Fibroblast of lung (primary cell): ENCODE measurements at regions not wholly inside any gene's neighbourhood (a gene's known extent, or its start where the extent isn't known, plus 50 kb on each side); places are given as distances from the start of the nearest gene placed in this dataset.

Experiments used
- DNase-seq, 2 donors: peaks; one replicate each; pipeline versions ENCODE4 v3.0.0 to v3.0.0-alpha.2; 2010; ENCODE audit warnings: low read depth in 2 of 2
- H2AFZ ChIP-seq: 2 replicates; pipeline ENCODE4 v1.5.1; 2012; ENCODE audit warnings: low read length, control low read depth, inconsistent platforms
- H3K27ac ChIP-seq: 2 replicates; pipeline ENCODE4 v1.5.1; 2011; ENCODE audit warnings: low read length, control low read depth; ENCODE audit not compliant: insufficient read depth
- H3K27me3 ChIP-seq: 2 replicates; pipeline ENCODE4 v1.5.1; 2011; ENCODE audit warnings: mild to moderate bottlenecking, low read length; ENCODE audit not compliant: control insufficient read depth, insufficient read depth
- H3K36me3 ChIP-seq: 2 replicates; pipeline ENCODE4 v1.5.1; 2011; ENCODE audit warnings: low read length; ENCODE audit not compliant: control insufficient read depth, insufficient read depth
- H3K4me1 ChIP-seq: 2 replicates; pipeline ENCODE4 v1.5.1; 2011; ENCODE audit warnings: low read length; ENCODE audit not compliant: control insufficient read depth, insufficient read depth; ENCODE audit errors: extremely low read depth
- H3K4me2 ChIP-seq: 2 replicates; pipeline ENCODE4 v1.5.1; 2011; ENCODE audit warnings: low read length, control low read depth; ENCODE audit not compliant: insufficient read depth; ENCODE audit errors: extremely low read depth
- H3K4me3 ChIP-seq, 4 experiments: fragments of 200-600 bp in 1 of 4; sonication (generic) in 1 of 4; replicated peaks in 1 of 4; 2 replicates each; pipeline ENCODE4 v1.5.1; 2011 to 2016; ENCODE audit warnings: low read length in 4 of 4, low read depth in 3 of 4, mild to moderate bottlenecking in 3 of 4, control low read depth in 2 of 4, inconsistent platforms in 1 of 4, mixed read lengths in 1 of 4; ENCODE audit not compliant: insufficient read depth in 1 of 4; ENCODE audit errors: control extremely low read depth in 1 of 4
- H3K79me2 ChIP-seq: 2 replicates; pipeline ENCODE4 v1.5.1; 2012; ENCODE audit warnings: mild to moderate bottlenecking, low read length, inconsistent platforms; ENCODE audit not compliant: control insufficient read depth, insufficient read depth
- H3K9ac ChIP-seq: 2 replicates; pipeline ENCODE4 v1.5.1; 2011; ENCODE audit warnings: mild to moderate bottlenecking, low read length, control low read depth; ENCODE audit not compliant: insufficient read depth
- H3K9me3 ChIP-seq: 2 replicates; pipeline ENCODE4 v1.5.1; 2012; ENCODE audit warnings: low read depth, low read length; ENCODE audit not compliant: control insufficient read depth, insufficient read depth
- H4K20me1 ChIP-seq: 2 replicates; pipeline ENCODE4 v1.5.1; 2011; ENCODE audit warnings: low read length; ENCODE audit not compliant: control insufficient read depth, insufficient read depth; ENCODE audit errors: extremely low read depth
- EZH2 ChIP-seq: IDR thresholded peaks from 2 replicates; pipeline ENCODE4 v1.5.1; 2012; ENCODE audit warnings: low read length, control low read depth, mild to moderate bottlenecking; ENCODE audit errors: missing control alignments
- TF ChIP-seq, protein P1 (sequence below), 2 donors: IDR thresholded peaks in 1 of 2; conservative IDR thresholded peaks in 1 of 2; 1 replicate in 1 of 2; 2 replicates in 1 of 2; pipeline ENCODE4 v1.5.1; 2011 to 2012; ENCODE audit warnings: low read length in 2 of 2, control low read depth in 1 of 2, inconsistent platforms in 1 of 2, low read depth in 1 of 2, mild to moderate bottlenecking in 1 of 2

DNA sequence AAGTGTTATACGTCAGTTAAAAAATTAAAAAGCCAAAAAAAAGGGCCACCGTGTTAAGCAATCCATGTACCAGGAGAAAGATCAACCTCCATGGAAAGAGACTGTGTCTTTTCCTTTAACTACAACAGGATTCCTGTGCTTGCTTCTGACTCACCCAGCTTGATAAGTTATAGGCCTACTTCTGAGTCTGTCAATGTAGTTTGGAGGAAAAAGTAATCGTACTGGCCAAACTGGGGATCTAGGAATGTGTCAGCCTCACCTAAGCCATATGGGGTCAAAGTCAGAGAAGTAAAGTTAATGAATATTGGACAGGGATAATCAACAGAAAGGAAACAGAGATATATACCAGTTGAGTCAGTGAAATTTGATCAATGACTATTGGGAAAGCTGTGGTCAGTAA, 470.8 kb upstream of the SLIT2 start:
- DNase-seq, result peak in 1 of 2 donors; percentile 22

DNA sequence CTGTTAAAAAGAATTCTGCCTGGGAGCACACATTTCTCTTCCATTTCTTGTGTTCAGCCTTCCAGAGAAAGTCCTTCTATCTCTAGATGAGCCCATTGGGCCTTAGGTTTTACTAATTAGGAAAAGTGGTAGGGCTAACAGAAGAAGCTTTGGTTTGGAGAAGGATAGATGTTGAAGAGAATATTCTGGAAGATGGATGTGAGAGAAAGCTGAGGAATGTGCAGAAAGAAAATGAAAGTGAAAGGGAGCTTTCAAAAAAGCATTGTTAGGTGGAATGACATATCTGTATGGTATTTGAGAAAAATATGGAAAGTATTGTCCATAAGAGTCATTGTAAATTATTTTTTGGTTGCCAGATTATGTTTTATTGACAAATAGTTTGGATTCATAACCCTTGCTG, 474.8 kb upstream of the SLIT2 start:
- Histone ChIP-seq H3K27ac (no peak overlapping the region), H3K9me3 (no peaks in the 10 kb centered on the region), H3K27me3 (no peaks in the 10 kb centered on the region), H3K79me2 (no peaks in the 10 kb centered on the region), H3K4me2 (peak overlapping the region; percentile 73), H3K4me1 (peaks cover 4% of the 10 kb centered on the region), H4K20me1 (no peaks in the 10 kb centered on the region), H3K36me3 (no peaks in the 10 kb centered on the region), H3K9ac (no peak overlapping the region), H2AFZ (peak overlapping the region; percentile 50), H3K4me3 (peak overlapping the region in 1 of 4 experiments; percentile 35)
- peak; percentile 21 to 47 for DNase-seq
- TF ChIP-seq, protein P1, sequence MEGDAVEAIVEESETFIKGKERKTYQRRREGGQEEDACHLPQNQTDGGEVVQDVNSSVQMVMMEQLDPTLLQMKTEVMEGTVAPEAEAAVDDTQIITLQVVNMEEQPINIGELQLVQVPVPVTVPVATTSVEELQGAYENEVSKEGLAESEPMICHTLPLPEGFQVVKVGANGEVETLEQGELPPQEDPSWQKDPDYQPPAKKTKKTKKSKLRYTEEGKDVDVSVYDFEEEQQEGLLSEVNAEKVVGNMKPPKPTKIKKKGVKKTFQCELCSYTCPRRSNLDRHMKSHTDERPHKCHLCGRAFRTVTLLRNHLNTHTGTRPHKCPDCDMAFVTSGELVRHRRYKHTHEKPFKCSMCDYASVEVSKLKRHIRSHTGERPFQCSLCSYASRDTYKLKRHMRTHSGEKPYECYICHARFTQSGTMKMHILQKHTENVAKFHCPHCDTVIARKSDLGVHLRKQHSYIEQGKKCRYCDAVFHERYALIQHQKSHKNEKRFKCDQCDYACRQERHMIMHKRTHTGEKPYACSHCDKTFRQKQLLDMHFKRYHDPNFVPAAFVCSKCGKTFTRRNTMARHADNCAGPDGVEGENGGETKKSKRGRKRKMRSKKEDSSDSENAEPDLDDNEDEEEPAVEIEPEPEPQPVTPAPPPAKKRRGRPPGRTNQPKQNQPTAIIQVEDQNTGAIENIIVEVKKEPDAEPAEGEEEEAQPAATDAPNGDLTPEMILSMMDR (conservative IDR thresholded peaks at IDR 0.05 in 1 of 2, IDR thresholded peaks at IDR 0.05 in 1 of 2; ENCODE audit: low read depth in 1 of 2, low read length in 2 of 2), result no peak
- no peak for TF ChIP-seq EZH2

More for the DNA sequence above, 470.8 kb upstream of the SLIT2 start:
- no peak overlapping the region for H3K27ac ChIP-seq
- no peaks in the 10 kb centered on the region for H3K9me3 ChIP-seq
- H3K4me2 ChIP-seq, result no peak overlapping the region
- no peaks in the 10 kb centered on the region for H3K36me3 ChIP-seq
- no peak overlapping the region for H3K4me3 ChIP-seq
- no peaks in the 10 kb centered on the region for H4K20me1 ChIP-seq
- TF ChIP-seq EZH2, result no peak
- TF ChIP-seq, protein P1 (conservative IDR thresholded peaks at IDR 0.05 in 1 of 2, IDR thresholded peaks at IDR 0.05 in 1 of 2; ENCODE audit: low read depth in 1 of 2, low read length in 2 of 2), result no peak
- H3K27me3 ChIP-seq, result no peaks in the 10 kb centered on the region
- H2AFZ ChIP-seq, result no peak overlapping the region
- H3K79me2 ChIP-seq, result no peaks in the 10 kb centered on the region
- peaks cover 4% of the 10 kb centered on the region for H3K4me1 ChIP-seq
- no peak overlapping the region for H3K9ac ChIP-seq

DNA sequence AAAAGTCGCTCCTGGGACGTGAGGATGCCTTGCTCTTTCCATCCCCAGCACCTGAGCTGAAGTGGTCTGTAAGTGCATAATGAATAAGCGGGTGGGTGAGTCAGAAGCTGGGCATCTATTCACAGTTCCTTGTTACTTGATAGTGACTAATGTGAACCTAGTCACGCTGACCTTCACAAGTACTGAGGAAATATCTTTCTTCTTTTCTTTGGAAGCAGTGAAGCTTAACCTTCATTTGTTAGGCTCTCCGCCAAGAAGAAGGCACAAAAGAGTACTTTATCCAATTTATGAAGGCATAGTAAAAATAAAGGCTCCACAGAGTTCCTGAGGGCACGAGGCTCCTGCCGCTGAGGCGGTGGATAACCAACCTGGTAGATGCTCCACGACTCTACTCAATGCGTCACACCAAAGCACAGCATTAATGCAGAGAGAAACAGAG, 475.7 kb upstream of the SLIT2 start:
- Histone ChIP-seq H3K27me3 (no peaks in the 10 kb centered on the region), H3K9me3 (no peaks in the 10 kb centered on the region), H3K79me2 (no peaks in the 10 kb centered on the region), H3K27ac (no peak overlapping the region), H3K4me1 (peaks cover 4% of the 10 kb centered on the region), H3K4me3 (no peak overlapping the region), H3K36me3 (no peaks in the 10 kb centered on the region), H3K4me2 (no peak overlapping the region), H4K20me1 (no peaks in the 10 kb centered on the region), H3K9ac (no peak overlapping the region), H2AFZ (no peak overlapping the region)
- TF ChIP-seq, protein P1 (conservative IDR thresholded peaks at IDR 0.05 in 1 of 2, IDR thresholded peaks at IDR 0.05 in 1 of 2; ENCODE audit: low read depth in 1 of 2, low read length in 2 of 2), result no peak
- no peak for TF ChIP-seq EZH2
- peak; percentile 53 to 99 for DNase-seq
